GM23338 (cell line): ENCODE measurements at regions not wholly inside any gene's neighbourhood (a gene's known extent, or its start where the extent isn't known, plus 50 kb on each side); places are given as distances from the start of the nearest gene placed in this dataset.

ENCODE experiments used
- ATAC-seq: fragments of 200-7000 bp; cut with Tn5 transposase; 3 replicates; pipeline ENCODE4 v1.9.1; 2020
- DNase-seq: peaks from one replicate; pipeline ENCODE4 v3.0.0-alpha.2; 2015; ENCODE audit warnings: low spot score
- H2AFZ ChIP-seq: fragments of 200-600 bp; sonication (generic); 2 replicates; pipeline ENCODE4 v1.8.0; 2016; ENCODE audit warnings: antibody characterized with exemption, mild to moderate bottlenecking, moderate library complexity
- H3F3A ChIP-seq: fragments of 200-600 bp; sonication (generic); replicated peaks from 2 replicates; pipeline ENCODE4 v1.8.0; 2017; ENCODE audit warnings: antibody characterized with exemption, mixed run types, low read depth
- H3K27ac ChIP-seq: fragments of 200-600 bp; sonication (generic); 2 replicates; pipeline ENCODE4 v1.6.1; 2016; ENCODE audit warnings: low read depth
- H3K27me3 ChIP-seq: fragments of 200-600 bp; sonication (generic); 2 replicates; pipeline ENCODE4 v1.8.0; 2016; ENCODE audit warnings: mild to moderate bottlenecking, mixed run types, moderate library complexity; ENCODE audit not compliant: insufficient read depth
- H3K36me3 ChIP-seq: fragments of 200-600 bp; sonication (generic); 2 replicates; pipeline ENCODE4 v1.8.0; 2016; ENCODE audit warnings: mild to moderate bottlenecking; ENCODE audit not compliant: insufficient read depth
- H3K4me1 ChIP-seq: fragments of 200-600 bp; sonication (generic); 2 replicates; pipeline ENCODE4 v1.8.0; 2016; ENCODE audit warnings: mild to moderate bottlenecking, moderate library complexity; ENCODE audit not compliant: insufficient read depth
- H3K4me2 ChIP-seq: fragments of 200-600 bp; sonication (generic); 2 replicates; pipeline ENCODE4 v1.7.1; 2017; ENCODE audit warnings: mixed run types
- H3K4me3 ChIP-seq: fragments of 200-600 bp; sonication (generic); 2 replicates; pipeline ENCODE4 v1.6.1; 2016; ENCODE audit warnings: mixed run types
- H3K79me2 ChIP-seq: fragments of 200-600 bp; sonication (generic); replicated peaks from 2 replicates; pipeline ENCODE4 v1.8.0; 2017; ENCODE audit warnings: mild to moderate bottlenecking; ENCODE audit not compliant: insufficient read depth
- H3K9me2 ChIP-seq: fragments of 200-600 bp; sonication (generic); 2 replicates; pipeline ENCODE4 v1.8.0; 2017; ENCODE audit not compliant: insufficient read depth
- H4K20me1 ChIP-seq: fragments of 200-600 bp; sonication (generic); replicated peaks from 2 replicates; pipeline ENCODE4 v1.8.0; 2017; ENCODE audit warnings: mild to moderate bottlenecking; ENCODE audit not compliant: insufficient read depth
- H3K27ac Mint-ChIP-seq: 2 replicates; pipeline ENCODE4 v1.8.0; 2020; ENCODE audit warnings: inconsistent platforms, mild to moderate bottlenecking, moderate library complexity, mixed read lengths
- H3K27me3 Mint-ChIP-seq: 3 replicates; pipeline ENCODE4 v1.8.0; 2022; ENCODE audit warnings: low read depth, mild to moderate bottlenecking, moderate library complexity, mixed read lengths, inconsistent platforms; ENCODE audit not compliant: insufficient read depth, poor library complexity
- H3K36me3 Mint-ChIP-seq: 3 replicates; pipeline ENCODE4 v1.8.0; 2021; ENCODE audit warnings: low read depth, mild to moderate bottlenecking, inconsistent platforms, moderate library complexity, mixed read lengths
- H3K4me1 Mint-ChIP-seq: 3 replicates; pipeline ENCODE4 v1.8.0; 2020; ENCODE audit warnings: mild to moderate bottlenecking, inconsistent platforms, mixed read lengths
- H3K4me3 Mint-ChIP-seq: 3 replicates; pipeline ENCODE4 v1.8.0; 2021; ENCODE audit warnings: moderate library complexity, mild to moderate bottlenecking, inconsistent platforms, mixed read lengths
- H3K9me3 Mint-ChIP-seq: 3 replicates; pipeline ENCODE4 v1.8.0; 2020; ENCODE audit warnings: moderate library complexity, mild to moderate bottlenecking, inconsistent platforms, mixed read lengths
- EZH2 ChIP-seq: fragments of 200-600 bp; sonication (generic); IDR thresholded peaks from one replicate; pipeline ENCODE4 v1.8.0; 2017; ENCODE audit warnings: antibody characterized with exemption, mild to moderate bottlenecking, low read depth; ENCODE audit not compliant: unreplicated experiment
- EZH2phosphoT487 ChIP-seq: fragments of 200-600 bp; sonication (generic); IDR thresholded peaks from one replicate; pipeline ENCODE4 v1.8.1; 2018; ENCODE audit warnings: antibody characterized with exemption; ENCODE audit not compliant: unreplicated experiment
- POLR2AphosphoS5 ChIP-seq: IDR thresholded peaks from 2 replicates; pipeline ENCODE4 v1.6.1; 2016; ENCODE audit warnings: antibody characterized with exemption, low read depth
- REST ChIP-seq: IDR thresholded peaks from one replicate; pipeline ENCODE4 v1.6.1; 2018; ENCODE audit warnings: antibody characterized with exemption; ENCODE audit not compliant: unreplicated experiment
- ZNF114 ChIP-seq: fragments of 250-450 bp; sonication (Bioruptor Pico); IDR thresholded peaks from 2 replicates; pipeline ENCODE4 v1.5.0; 2020; ENCODE audit warnings: mild to moderate bottlenecking, moderate library complexity
- ZNF462 ChIP-seq: fragments of 250-450 bp; sonication (Bioruptor Pico); IDR thresholded peaks from 2 replicates; pipeline ENCODE4 v1.5.0; 2020; ENCODE audit warnings: mild to moderate bottlenecking, moderate library complexity
- TF ChIP-seq, protein P1 (sequence below): IDR thresholded peaks from 2 replicates; pipeline ENCODE4 v1.6.1; 2016; ENCODE audit warnings: antibody characterized with exemption
- TF ChIP-seq, protein P2 (sequence below), 2 experiments: fragments of 200-600 bp in 1 of 2; sonication (generic) in 1 of 2; conservative IDR thresholded peaks; 2 replicates each; pipeline versions ENCODE4 v1.5.1 to v1.6.1; 2016 to 2017; ENCODE audit warnings: antibody characterized with exemption in 2 of 2, low read depth in 2 of 2, mild to moderate bottlenecking in 2 of 2, moderate library complexity in 1 of 2

- Histone ChIP-seq H3K79me2 (no peaks in the 10 kb centered on the region), H2AFZ (no peak overlapping the region), H3K27ac (no peak overlapping the region), H3K27me3 (no peaks in the 10 kb centered on the region), H3F3A (no peaks in the 10 kb centered on the region), H3K4me2 (no peak overlapping the region), H3K4me1 (peaks cover 13% of the 10 kb centered on the region), H3K36me3 (no peaks in the 10 kb centered on the region), H3K9me2 (no peaks in the 10 kb centered on the region; the same call in 1 of the 2 replicates), H3K4me3 (no peak overlapping the region), H4K20me1 (no peaks in the 10 kb centered on the region)
- H3K36me3 Mint-ChIP-seq: peaks cover 3% of the 10 kb centered on the region; the same call in 1 of the 3 replicates
- peaks cover 10% of the 10 kb centered on the region for H3K27me3 Mint-ChIP-seq
- TF ChIP-seq ZNF462: no peak
- TF ChIP-seq, protein P1, sequence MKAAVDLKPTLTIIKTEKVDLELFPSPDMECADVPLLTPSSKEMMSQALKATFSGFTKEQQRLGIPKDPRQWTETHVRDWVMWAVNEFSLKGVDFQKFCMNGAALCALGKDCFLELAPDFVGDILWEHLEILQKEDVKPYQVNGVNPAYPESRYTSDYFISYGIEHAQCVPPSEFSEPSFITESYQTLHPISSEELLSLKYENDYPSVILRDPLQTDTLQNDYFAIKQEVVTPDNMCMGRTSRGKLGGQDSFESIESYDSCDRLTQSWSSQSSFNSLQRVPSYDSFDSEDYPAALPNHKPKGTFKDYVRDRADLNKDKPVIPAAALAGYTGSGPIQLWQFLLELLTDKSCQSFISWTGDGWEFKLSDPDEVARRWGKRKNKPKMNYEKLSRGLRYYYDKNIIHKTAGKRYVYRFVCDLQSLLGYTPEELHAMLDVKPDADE: no peak
- TF ChIP-seq, protein P2, sequence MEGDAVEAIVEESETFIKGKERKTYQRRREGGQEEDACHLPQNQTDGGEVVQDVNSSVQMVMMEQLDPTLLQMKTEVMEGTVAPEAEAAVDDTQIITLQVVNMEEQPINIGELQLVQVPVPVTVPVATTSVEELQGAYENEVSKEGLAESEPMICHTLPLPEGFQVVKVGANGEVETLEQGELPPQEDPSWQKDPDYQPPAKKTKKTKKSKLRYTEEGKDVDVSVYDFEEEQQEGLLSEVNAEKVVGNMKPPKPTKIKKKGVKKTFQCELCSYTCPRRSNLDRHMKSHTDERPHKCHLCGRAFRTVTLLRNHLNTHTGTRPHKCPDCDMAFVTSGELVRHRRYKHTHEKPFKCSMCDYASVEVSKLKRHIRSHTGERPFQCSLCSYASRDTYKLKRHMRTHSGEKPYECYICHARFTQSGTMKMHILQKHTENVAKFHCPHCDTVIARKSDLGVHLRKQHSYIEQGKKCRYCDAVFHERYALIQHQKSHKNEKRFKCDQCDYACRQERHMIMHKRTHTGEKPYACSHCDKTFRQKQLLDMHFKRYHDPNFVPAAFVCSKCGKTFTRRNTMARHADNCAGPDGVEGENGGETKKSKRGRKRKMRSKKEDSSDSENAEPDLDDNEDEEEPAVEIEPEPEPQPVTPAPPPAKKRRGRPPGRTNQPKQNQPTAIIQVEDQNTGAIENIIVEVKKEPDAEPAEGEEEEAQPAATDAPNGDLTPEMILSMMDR (conservative IDR thresholded peaks at IDR 0.05; ENCODE audit: low read depth in 2 of 2): no peak
- TF ChIP-seq POLR2AphosphoS5: no peak
- no peak for TF ChIP-seq REST
- TF ChIP-seq EZH2phosphoT487: no peak
- no peak for TF ChIP-seq ZNF114 (CRISPR knock-in tag)
- TF ChIP-seq EZH2: no peak
- H3K27ac Mint-ChIP-seq: no peak overlapping the region
- peaks cover 38% of the 10 kb centered on the region for H3K4me1 Mint-ChIP-seq
- no peak overlapping the region for H3K4me3 Mint-ChIP-seq
- ATAC-seq (no peak), DNase-seq (no peak)
- peaks cover 10% of the 10 kb centered on the region; the same call in 2 of the 3 replicates for H3K9me3 Mint-ChIP-seq
Observed at GRCh38 chr1:59017501-59018231, 233.8 kb upstream of the JUN start.
